RCC 7860 (cell line): ENCODE measurements at regions not wholly inside any gene's neighbourhood (a gene's known extent, or its start where the extent isn't known, plus 50 kb on each side); places are given as distances from the start of the nearest gene placed in this dataset.

ENCODE experiments used
- DNase-seq: peaks from one replicate; pipeline ENCODE4 v3.0.0-alpha.2; 2015; ENCODE audit warnings: low spot score
- FAIRE-seq: peaks from 2 replicates; lab custom pipeline; 2012; peaks lifted over from hg19 to GRCh38; lab: Jason Lieb, UNC

DNA sequence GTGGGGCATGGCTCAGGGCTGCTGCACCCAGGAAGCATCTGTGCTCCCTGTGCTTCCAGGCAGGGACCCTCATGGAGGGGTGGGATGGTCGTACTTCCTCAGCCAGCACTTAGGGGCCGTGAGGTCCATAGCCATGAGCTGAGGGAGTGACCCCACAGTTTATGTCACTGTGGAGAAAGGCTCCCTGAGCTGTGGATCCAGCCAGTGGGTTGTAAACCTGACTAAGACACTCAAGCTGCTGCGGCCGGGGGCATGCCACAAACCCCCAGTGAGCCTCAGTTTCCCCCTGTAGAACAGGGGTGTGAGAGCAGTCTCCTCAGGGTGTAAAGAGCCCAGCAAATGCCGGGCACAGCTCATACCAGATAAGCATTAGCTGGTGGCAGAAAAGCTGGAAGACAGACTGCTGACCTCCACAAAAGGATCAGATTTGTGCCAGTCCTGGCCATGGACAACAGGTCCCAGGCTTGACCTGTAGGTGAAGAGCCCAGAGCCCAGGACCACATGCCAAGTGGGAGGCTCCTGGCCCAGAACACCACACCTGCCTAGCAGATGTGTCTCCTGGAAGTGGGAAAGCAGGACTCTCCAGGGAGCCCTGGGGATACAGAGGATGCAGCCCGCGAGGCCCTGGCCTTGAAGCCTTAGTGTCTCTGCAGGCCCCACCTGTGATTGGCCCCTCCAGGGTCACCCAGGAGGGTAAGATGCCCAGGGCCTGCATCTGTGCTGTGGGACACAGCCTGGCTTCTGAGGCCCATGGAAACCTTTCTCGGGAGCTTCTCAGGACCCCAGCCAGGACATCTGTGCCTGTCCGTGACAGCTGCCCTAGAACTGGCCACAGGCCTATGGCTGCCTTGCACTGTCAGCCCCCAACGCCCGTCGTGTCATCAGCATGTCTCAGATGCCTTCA lies 78.1 kb upstream of the RET start:
- FAIRE-seq (no peak), DNase-seq (no peak)

DNA sequence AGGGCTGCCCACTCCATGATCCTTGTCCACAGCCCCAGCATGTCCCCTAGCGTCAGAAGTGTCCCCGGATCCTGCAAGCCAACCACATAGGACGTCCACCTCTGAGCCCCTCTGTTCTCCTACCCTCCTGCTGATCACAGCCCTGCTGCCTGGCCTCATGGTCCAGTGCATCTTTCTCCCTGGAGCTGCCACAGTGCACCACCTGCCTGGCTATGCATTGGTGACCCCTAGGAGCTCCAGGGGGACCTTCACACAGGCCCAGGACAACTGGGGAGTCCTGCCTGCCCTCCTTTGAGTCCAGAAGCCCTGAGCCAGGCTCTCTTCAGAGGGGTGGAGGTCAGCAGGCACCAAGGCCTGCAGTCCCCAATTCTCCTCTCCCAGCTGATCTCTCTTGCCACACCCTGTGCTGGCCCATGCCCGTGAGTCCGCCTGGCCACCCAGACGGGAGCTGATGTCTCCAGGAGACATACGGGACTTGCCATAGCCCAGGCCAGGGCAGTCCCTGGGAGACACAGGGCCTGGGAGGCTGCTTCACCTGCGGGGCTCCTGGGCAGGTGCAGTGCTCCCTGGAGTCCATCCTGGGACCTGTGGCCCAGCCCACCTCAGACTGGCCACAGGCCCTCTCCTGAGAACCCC lies 77.4 kb upstream of the RET start:
- DNase-seq (no peak), FAIRE-seq (no peak)

GRCh38 chr10:43000021-43000411 lies 76.9 kb upstream of the RET start:
- FAIRE-seq (no peak), DNase-seq (no peak)

GRCh38 chr10:43000651-43001426 lies 76.0 kb upstream of the RET start:
- FAIRE-seq, result no peak

GRCh38 chr10:43001427-43001795 lies 75.5 kb upstream of the RET start:
- FAIRE-seq (no peak), DNase-seq (no peak)

More at GRCh38 chr10:43000651-43001426, 76.0 kb upstream of the RET start:
- DNase-seq, result no peak

GRCh38 chr10:43002596-43002995 lies 74.3 kb upstream of the RET start:
- DNase-seq (no peak), FAIRE-seq (no peak)

DNA sequence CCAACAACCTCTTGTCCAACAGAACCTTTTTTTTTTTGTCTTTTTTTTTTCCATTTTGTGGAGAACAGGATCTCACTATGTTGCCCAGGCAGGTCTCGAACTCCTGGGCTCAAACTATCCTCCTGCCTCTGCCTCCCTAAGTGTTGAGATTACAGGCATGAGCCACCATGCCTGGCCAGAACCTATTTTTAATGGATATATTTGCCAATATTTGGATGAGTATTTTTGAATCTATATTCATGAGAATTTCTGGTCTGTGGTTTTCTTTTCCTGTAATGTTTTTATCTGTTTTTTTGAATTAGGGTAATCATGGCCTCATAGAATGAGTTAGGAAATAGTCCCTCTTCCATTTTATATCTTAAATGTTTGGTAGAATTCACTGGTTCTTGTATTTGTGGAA lies 70.4 kb upstream of the RET start:
- DNase-seq, result no peak
- FAIRE-seq, result no peak

- no peak for DNase-seq
- FAIRE-seq, result no peak
These were observed 64.3 kb upstream of the RET start for GRCh38 chr10:43012578-43012977.

DNA sequence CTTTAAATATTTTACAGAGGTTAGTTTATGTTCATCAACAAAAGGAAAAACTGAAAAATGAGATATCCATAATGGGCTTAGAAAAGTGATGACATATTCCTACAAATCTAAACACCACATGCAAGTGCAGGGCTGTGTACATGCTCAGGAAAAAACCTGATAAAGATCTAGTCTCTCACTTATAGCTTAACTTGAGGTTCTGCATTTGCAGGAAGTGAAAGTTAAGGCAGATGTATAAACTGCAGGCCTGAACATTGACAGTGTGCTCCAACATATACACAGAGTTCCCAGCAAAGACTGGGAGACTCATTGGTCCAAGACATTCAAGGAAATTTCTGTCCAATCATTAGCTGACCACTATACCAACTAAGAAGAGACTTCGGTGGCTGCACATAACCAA lies 63.8 kb upstream of the RET start:
- DNase-seq (no peak), FAIRE-seq (no peak)

DNA sequence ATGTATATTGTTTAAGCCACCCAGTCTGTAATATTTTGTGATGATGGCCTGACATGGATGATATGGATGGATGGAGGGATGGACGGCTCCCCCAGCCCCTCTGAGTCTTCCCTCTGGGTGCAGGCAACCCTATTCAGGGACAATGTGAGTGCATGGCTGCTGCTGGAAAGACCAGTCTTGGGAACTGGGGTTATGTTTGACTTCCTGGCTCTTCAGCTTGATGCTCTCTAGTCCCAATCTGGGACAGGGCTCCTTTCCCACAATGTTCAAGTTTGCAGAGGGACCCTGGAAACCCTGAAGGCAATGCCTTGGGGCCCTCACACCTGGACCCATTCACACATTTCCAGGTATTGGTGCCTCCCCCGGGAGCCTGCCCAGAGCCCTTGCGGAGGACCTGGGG lies 52.3 kb upstream of the RET start:
- FAIRE-seq (no peak), DNase-seq (no peak)

DNA sequence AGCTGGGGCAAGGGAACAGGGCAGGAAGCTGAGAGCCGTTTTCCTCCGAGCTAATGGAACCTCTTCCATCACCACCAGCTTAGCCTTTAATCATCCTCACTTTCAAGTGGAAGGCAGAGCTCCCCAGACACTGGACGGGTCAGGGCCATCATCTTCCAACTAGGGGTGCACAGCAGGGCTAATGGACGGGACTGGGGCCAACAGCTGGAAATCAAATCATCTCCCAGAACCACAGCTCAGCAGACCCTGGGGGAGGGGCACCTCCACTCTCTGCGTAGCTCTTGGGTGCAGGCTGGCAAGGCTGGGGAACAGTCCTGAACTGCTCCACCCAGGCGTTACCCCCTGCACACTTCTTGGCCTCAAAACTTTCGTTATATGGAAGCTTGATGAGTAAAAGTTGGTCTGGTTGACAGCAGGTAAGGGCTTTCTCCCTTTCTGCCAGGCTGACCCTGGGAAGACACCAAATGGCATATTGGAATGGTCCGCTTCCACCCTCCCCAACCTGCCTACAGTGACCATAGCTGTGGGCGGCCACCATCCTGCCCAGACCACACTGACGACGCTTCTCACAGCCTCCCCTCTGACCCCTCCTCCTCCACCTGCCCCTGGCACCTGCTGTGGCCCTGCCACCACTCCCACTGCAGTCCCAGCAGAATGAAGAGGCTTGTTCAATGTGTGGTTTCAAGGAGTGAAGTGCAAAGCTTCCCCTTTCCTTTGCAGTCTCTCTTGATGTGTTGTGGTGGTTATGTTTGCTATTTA lies 51.7 kb upstream of the RET start:
- DNase-seq, result no peak
- no peak for FAIRE-seq

GRCh38 chr10:43026039-43026973 lies 50.6 kb upstream of the RET start:
- DNase-seq, result no peak
- no peak for FAIRE-seq
